ENCODE measurements at regions not wholly inside any gene's neighbourhood (a gene's known extent, or its start where the extent isn't known, plus 50 kb on each side); places are given as distances from the start of the nearest gene placed in this dataset.
"Not testable (repeated sequence)": the region's sequence is repeated elsewhere in the genome, so short reads cannot be mapped to it uniquely, and the experiment has no call there.

- peaks cover 14% of the 10 kb centered on the region for H3K4me1 Mint-ChIP-seq
- peak; percentile 60; the same call in 2 of the 3 replicates for ATAC-seq
- not testable (repeated sequence) for H3K9me3 Mint-ChIP-seq; H3K4me1 ChIP-seq (ENCODE audit: insufficient read depth); H3K9me2 ChIP-seq (ENCODE audit: insufficient read depth); H3K79me2 ChIP-seq (replicated peaks; ENCODE audit: insufficient read depth); H3K4me3 Mint-ChIP-seq; H3K27me3 ChIP-seq (ENCODE audit: insufficient read depth); H3K27ac ChIP-seq (ENCODE audit: low read depth); H3K36me3 Mint-ChIP-seq (ENCODE audit: low read depth); H3K27me3 Mint-ChIP-seq (ENCODE audit: insufficient read depth, low read depth, poor library complexity); H4K20me1 ChIP-seq (replicated peaks; ENCODE audit: insufficient read depth); H3K36me3 ChIP-seq (ENCODE audit: insufficient read depth); H3F3A ChIP-seq (replicated peaks; ENCODE audit: low read depth); H3K27ac Mint-ChIP-seq; H3K4me3 ChIP-seq; H3K4me2 ChIP-seq
- peak; percentile 33 for DNase-seq (ENCODE audit: low spot score)
- H2AFZ ChIP-seq: peak overlapping the region; percentile 85
Observed at GRCh38 chr13:79887278-79887677, 406.3 kb downstream of the NDFIP2 start.

- no peaks in the 10 kb centered on the region for H4K20me1 ChIP-seq (replicated peaks; ENCODE audit: insufficient read depth)
- H3F3A ChIP-seq (replicated peaks; ENCODE audit: low read depth): no peaks in the 10 kb centered on the region
- H3K9me2 ChIP-seq (ENCODE audit: insufficient read depth): peaks cover 8% of the 10 kb centered on the region; the same call in 1 of the 2 replicates
- TF ChIP-seq, protein P1, sequence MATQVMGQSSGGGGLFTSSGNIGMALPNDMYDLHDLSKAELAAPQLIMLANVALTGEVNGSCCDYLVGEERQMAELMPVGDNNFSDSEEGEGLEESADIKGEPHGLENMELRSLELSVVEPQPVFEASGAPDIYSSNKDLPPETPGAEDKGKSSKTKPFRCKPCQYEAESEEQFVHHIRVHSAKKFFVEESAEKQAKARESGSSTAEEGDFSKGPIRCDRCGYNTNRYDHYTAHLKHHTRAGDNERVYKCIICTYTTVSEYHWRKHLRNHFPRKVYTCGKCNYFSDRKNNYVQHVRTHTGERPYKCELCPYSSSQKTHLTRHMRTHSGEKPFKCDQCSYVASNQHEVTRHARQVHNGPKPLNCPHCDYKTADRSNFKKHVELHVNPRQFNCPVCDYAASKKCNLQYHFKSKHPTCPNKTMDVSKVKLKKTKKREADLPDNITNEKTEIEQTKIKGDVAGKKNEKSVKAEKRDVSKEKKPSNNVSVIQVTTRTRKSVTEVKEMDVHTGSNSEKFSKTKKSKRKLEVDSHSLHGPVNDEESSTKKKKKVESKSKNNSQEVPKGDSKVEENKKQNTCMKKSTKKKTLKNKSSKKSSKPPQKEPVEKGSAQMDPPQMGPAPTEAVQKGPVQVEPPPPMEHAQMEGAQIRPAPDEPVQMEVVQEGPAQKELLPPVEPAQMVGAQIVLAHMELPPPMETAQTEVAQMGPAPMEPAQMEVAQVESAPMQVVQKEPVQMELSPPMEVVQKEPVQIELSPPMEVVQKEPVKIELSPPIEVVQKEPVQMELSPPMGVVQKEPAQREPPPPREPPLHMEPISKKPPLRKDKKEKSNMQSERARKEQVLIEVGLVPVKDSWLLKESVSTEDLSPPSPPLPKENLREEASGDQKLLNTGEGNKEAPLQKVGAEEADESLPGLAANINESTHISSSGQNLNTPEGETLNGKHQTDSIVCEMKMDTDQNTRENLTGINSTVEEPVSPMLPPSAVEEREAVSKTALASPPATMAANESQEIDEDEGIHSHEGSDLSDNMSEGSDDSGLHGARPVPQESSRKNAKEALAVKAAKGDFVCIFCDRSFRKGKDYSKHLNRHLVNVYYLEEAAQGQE (IDR thresholded peaks at IDR 0.05; ENCODE audit: unreplicated experiment): no peak
- TF ChIP-seq ETS1 (IDR thresholded peaks at IDR 0.05) (no peak), NANOG (IDR thresholded peaks at IDR 0.05; ENCODE audit: borderline replicate concordance) (no peak), CREB1 (CRISPR knock-in tag; IDR thresholded peaks at IDR 0.05; ENCODE audit: low read depth) (no peak), CTCF (conservative IDR thresholded peaks at IDR 0.05; ENCODE audit: low read depth in 2 of 2) (no peak), JUNB (IDR thresholded peaks at IDR 0.05; ENCODE audit: unreplicated experiment) (no peak), ZNF331 (CRISPR knock-in tag; IDR thresholded peaks at IDR 0.05; ENCODE audit: low read depth) (no peak)
- H3K27ac Mint-ChIP-seq: no peak overlapping the region
- no peak for DNase-seq (ENCODE audit: low spot score)
- H3K4me3 Mint-ChIP-seq: no peak overlapping the region
- no peaks in the 10 kb centered on the region for H3K4me1 ChIP-seq (ENCODE audit: insufficient read depth)
- H3K27me3 Mint-ChIP-seq (ENCODE audit: insufficient read depth, low read depth, poor library complexity): no peaks in the 10 kb centered on the region
- no peaks in the 10 kb centered on the region; the same call in 1 of the 3 replicates for H3K9me3 Mint-ChIP-seq
- H3K36me3 Mint-ChIP-seq (ENCODE audit: low read depth): no peaks in the 10 kb centered on the region
- no peak overlapping the region for H3K27ac ChIP-seq (ENCODE audit: low read depth)
- no peaks in the 10 kb centered on the region for H3K27me3 ChIP-seq (ENCODE audit: insufficient read depth)
- H3K4me3 ChIP-seq: no peak overlapping the region
- H3K4me1 Mint-ChIP-seq: peaks cover 14% of the 10 kb centered on the region
- H2AFZ ChIP-seq: peak overlapping the region; percentile 85; the same call in 1 of the 2 replicates
- H3K36me3 ChIP-seq (ENCODE audit: insufficient read depth): no peaks in the 10 kb centered on the region
- H3K79me2 ChIP-seq (replicated peaks; ENCODE audit: insufficient read depth): no peaks in the 10 kb centered on the region
- no peak overlapping the region for H3K4me2 ChIP-seq
- no peak for ATAC-seq
Observed at GRCh38 chr13:79886601-79887000, 405.6 kb downstream of the NDFIP2 start.

Measured in GM23338 (cell line).